GDM1 (cell line): ENCODE measurements at regions not wholly inside any gene's neighbourhood (a gene's known extent, or its start where the extent isn't known, plus 50 kb on each side); places are given as distances from the start of the nearest gene placed in this dataset.
"Not testable (repeated sequence)": the region's sequence is repeated elsewhere in the genome, so short reads cannot be mapped to it uniquely, and the experiment has no call there.

Source experiments
- DNase-seq: peaks from one replicate; lab custom pipeline; 2025; lab: John Stamatoyannopoulos, UW

DNA sequence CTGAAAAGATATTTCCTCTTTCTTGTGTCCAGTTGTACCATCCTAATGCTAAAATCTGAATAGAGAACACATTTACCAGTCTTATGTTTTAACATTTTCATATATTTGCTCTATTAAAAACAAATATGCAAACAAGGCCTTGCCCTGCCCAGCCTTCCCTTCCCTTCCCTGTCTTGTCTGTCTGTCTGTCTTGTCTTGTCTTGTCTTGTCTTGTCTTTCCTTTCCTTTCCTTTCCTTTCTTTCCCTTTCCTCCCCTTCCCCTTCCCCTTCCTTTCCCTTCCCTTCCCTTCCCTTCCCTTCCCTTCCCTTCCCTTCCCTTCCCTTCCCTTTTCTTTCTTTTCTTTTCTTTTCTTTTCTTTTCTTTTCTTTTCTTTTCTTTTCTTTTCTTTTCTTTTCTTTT is 1103.5 kb downstream of the STIM2 start:
- no peak for DNase-seq

DNA sequence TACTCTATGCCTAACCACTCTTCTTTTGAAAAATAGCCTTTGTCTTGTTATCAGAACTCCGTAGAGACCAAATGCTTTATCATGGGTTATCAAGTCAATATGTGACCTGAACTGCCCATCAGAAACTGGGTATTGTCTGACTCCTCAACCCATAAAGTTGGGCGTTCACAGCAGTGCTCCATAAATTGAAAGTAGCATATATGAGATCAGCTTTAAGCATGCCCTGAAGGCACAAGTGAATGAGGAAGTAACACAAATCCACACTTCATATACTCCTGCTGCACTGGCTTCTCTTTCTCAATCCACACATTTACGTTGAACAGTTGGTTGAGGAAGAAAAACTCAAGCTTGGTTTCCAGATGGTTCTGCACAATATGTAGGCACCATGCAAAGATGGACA is 1106.0 kb downstream of the STIM2 start:
- DNase-seq = no peak

DNA sequence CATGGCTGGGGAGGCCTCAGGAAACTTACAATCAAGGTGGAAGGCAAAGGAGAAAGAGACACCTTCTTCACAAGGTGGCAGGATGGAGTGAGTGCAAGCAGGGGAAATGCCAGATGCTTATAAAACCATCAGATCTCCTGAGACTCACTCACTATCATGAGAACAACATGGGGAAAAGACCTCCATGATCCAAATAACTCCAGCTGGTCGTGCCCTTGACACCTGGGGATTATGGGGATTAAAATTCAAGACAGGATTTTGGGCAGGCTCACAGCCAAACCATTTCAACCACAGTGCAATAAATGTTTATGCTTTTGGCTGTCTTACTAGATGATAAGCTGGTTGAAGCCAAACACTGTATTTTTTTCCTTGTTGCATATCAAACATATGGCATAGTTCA is 1112.4 kb downstream of the STIM2 start:
- DNase-seq = no peak

DNA sequence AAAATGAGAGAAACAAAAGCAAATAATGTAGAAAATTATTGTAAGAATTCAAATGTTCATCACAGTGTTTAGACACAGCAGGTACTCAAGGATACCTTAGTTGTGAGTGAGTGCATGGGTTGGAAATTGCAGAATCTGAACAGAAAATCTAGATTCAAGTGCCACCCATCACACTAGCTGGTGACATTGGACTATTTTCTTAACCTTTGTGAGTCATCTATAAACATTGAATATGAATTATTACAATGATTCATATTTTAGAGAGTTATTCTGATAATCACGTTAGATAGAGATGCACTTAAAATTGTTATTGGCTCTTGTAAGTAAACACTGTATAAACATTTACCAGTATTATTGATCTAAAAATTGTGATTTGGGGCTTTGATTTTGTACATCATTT is 1113.1 kb downstream of the STIM2 start:
- DNase-seq = no peak

DNA sequence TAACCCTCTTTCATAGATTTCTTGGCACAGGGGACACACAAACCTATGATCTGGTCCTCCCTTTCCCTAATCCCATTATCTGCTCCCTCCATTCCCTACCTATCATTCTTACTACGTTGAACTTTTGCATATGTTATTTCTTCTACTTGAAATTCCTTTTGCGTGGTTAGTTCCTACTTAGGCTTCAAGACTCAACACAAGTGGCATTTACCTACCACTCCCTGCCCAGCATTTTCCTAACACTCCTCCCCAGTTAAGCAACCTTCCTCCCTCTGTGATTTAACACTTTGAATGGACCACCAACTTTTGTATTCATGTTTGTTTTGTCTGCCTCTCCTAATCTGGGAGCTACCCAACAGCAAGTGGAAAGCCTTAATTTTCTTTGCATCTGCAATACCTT is 1113.7 kb downstream of the STIM2 start:
- no peak for DNase-seq

DNA sequence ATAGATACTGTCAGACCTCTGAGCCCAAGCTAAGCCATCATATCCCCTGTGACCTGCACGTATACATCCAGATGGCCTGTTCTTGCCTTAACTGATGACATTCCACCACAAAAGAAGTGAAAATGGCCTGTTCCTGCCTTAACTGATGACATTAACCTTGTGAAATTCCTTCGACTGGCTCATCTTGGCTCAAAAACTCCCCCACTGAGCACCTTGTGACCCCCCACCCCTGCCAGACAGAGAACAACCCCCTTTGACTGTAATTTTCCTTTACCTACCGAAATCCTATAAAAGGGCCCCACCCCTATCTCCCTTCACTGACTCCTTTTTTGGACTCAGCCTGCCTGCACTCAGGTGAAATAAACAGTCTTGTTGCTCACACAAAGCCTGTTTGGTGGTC is 1114.2 kb downstream of the STIM2 start:
- not testable (repeated sequence) for DNase-seq

DNA sequence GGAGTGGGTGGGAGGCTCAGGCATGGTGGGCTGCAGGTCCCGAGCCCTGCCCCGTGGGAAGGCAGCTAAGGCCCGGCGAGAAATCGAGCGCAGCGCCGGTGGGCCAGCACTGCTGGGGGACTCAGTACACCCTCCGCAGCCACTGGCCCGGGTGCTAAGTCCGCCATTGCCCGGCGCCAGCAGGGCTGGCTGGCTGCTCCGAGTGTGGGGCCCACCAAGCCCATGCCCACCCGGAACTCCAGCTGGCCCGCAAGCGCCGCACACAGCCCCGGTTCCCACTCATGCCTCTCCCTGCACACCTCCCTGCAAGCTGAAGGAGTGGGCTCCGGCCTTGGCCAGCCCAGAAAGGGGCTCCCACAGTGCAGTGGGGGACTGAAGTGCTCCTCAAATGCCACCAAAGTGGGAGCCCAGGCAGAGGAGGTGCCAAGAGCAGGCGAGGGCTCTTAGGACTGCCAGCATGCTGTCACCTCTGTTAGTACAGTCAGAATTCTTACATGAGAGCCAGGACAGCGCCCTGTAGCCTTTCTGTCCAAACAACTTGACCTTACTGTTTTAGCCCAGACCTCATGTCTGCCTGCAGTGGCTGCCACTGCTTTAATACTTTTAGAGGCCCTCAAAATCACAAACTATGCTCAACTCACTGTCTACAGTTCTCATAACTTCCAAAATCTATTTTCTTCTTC is 1117.9 kb downstream of the STIM2 start:
- DNase-seq = not testable (repeated sequence)

DNA sequence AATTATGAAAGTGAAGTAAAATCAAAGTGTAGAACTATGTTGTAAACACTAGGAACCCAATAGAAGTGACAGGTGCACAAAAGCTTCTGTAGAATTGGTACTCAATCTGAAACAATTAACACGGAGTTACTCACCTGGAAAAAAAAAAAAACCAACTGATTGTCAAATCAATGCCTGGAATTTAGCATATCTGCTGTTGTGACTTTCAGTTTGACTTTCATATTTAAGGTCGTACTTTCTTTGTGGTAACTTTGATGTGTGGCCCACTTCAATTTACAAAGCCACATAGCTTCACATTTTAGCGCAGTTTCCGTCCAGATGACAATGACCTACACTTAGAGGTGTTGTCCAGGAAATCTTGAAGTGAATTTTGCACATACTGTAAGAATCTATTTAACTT is 1124.9 kb downstream of the STIM2 start:
- DNase-seq = no peak

DNA sequence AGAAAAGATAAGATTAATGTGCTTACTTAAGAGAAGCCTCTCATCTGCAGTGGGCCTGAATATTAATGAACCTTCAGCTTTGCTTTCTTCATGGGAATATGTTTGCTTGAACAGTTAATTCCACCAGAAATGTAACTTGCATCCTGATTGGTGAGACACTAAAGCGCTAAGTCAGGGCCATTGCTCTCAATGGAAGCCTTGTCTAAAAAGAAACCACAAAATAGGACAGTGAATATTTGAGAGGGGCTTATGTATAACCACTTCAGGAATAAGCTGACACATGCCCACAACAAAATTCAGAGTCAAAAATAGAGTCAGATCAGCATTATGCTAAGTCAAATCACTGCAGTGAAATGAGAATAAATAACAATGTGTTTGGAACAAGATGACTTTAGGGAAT is 1125.8 kb downstream of the STIM2 start:
- no peak for DNase-seq

DNA sequence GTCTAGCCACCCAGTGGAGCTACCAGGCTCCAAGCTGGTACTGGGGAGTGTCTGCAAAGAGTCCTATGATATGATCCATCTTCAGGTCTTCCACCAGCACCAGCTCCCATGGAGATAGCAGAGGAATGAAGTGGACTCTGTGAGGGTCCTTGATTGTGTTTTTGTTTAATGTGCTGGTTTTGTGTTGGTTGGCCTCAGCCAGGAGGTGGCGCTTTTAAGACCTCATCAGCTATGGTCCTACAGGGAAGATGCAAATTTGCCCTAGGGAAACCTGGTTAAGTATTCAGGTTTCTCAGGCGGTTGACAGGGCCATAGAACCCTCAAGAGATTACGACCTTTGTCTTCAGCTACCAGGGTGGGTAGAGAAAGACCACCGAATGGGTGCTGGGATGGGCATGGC is 1141.1 kb downstream of the STIM2 start:
- no peak for DNase-seq

DNA sequence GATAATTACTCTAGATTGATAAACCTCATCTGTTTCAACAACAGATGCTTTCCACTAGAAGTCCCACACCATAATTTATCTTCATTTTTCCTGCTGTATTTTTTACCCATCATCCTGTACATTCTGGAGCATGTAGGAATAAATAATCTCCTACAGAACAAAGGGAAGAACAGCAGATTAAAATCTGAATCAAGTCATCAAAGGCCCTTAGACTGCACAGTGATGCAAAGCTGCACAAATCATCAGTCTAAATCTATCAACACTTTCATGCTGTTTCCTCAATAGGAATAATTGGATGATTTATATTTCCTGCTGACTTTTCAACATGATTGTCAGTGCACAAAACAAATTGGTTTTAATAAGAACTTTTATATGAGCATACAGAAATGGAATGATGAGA is 1143.9 kb downstream of the STIM2 start:
- no peak for DNase-seq

DNA sequence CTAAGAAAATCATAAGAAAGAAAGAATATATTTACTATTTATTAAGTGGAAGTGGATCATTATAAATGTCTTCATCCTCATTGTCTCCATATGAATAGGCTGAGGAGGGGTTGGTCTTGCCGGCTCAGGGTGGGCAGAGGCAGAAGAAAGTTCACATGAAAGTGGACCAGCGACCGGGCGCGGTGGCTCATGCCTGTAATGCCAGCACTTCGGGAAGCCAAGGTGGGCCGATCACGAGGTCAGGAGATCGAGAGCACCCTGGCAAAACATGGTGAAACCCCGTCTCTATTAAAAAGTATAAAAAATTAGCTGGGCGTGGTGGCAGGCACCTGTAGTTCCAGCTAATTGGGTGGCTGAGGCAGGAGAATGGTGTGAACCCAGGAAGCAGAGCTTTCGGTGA is 1145.4 kb downstream of the STIM2 start:
- DNase-seq = no peak

DNA sequence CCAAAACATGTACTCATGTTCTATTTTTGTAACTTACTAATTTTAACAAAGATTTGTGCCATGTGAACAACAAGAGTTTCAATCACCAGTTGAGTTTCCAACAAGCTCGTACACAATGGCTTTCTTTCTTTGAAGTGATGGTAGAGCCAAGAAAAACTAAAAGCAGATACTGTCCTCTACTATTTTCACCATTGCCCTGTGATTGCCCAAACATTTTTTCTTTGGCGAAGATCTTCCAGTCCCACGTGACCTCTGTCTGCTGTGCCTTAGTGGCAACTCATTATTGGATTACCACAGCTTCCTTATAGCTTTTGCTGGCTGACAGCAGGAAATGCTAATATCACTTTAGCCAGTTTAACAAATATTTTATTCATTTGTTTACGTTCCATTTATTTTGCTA is 1147.1 kb downstream of the STIM2 start:
- no peak for DNase-seq

DNA sequence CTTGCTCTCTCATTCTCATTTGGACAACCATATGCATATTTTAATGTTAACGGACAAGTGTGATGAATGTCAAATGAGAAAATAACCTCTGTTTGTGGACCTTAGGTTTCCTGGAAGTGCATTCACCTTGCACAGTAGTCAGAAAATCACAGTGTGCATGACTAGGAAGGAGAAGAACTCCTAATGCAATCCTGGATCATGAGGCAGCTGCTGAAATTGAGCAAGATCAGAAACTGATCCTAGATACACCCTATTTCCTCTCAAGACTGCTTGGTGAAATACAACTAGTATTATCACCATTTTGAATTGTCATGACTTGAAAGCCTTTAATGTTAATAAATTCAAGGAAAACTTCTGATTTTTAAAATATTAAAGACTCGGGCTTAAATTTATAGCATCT is 1148.9 kb downstream of the STIM2 start:
- DNase-seq = no peak

DNA sequence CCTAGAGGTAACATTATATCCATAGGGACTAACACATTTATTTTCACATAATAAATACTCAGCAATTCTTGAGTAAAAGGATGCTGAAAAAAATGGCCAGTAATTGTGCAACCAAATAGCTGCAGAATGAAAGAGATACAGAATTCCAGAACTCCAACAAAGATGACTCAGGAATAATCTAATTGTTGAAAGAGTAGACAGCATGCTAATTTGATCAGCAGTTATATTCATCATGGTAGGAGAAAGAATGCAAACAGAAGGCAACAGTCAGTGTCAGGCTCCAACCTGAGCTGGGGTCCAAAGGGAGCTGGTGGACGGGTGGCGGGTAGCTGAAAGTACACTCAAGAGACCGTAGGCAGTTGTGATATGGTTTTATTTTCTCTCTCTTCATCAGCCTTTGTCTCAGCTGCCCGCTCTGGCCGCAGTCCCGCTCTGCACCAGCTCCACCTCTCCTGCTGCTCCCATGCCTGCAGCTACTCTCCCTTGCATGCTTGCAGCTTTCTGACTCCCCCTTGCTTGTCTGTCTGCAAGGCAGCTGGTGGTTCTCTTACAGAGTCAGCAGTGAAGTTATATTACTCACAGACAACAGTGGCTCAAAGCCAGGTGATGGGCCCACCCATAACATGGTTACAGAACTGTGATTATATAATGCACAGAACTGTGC is 1150.1 kb downstream of the STIM2 start:
- DNase-seq = no peak

DNA sequence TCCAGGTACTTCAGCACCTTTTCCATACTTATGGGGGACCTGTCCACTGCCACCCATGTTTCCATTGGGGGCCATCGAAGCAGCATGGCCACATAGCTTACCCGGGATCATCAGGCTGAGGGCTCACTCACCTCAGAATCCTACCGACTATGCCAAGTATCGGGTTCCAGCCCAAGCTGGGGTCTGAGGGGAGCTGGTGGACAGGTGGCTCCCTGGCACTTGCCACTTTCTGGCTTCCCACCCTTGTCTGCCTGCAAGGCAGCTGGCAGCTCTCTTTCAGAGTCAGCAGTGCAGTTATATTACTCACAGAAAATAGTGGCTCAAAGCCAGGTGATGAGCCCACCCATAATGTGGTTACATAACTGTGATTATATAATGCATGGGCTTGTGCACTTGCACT is 1153.8 kb downstream of the STIM2 start:
- DNase-seq = no peak

DNA sequence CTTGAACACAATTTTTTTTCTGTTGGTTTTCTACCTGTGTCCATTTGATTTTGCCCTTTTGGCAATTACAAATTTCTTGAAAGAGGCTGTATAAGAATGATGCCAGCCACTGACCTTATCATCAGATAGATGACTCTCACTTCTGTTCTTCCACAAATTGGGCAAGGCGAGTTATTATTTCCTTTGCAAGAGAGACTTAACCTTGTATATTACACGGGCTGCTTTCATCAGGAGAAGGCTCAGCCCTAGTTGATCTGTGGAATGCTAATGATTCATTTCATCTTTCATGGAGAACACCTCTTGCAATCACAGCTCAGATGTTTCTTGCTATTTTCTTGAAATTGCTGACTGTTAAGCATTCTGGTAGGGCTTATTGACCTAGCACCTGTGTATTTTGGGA is 1155.4 kb downstream of the STIM2 start:
- no peak for DNase-seq

DNA sequence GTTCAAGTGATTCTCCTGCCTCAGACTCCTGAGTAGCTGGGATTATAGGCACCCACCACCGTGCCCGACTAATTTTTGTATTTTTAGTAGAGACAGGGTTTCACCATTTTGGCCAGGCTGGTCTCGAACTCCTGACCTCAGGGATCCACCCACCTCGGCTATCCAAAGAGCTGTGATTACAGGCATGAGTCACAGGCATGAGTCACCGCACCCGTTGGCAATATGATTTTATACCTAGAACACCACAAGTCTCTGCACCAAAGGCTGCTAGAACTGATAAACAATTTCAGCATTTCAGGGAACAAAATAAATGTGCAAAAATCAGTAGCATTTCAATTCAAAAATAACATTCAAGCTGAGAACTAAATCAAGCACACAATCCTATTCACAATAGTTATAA is 1177.6 kb downstream of the STIM2 start:
- not testable (repeated sequence) for DNase-seq

DNA sequence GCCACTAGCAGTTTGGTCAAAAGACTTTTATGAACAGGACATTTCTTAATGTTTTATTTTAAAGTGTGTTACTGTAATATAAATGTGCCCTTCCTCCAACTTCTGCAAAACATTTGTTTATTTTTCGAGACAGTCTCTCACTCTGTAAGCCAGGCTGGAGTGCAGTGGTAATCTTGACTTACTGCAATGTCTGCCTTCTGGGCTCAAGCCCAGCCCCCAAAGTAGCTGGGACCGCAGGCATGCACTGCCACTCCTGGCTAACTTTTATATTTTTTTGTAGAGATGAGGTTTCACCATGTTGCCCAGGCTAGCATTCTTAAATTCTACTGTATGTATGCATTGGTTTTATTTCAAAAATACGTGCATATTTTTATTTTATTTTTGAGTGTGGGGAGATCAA is 1201.9 kb downstream of the STIM2 start:
- DNase-seq = no peak

DNA sequence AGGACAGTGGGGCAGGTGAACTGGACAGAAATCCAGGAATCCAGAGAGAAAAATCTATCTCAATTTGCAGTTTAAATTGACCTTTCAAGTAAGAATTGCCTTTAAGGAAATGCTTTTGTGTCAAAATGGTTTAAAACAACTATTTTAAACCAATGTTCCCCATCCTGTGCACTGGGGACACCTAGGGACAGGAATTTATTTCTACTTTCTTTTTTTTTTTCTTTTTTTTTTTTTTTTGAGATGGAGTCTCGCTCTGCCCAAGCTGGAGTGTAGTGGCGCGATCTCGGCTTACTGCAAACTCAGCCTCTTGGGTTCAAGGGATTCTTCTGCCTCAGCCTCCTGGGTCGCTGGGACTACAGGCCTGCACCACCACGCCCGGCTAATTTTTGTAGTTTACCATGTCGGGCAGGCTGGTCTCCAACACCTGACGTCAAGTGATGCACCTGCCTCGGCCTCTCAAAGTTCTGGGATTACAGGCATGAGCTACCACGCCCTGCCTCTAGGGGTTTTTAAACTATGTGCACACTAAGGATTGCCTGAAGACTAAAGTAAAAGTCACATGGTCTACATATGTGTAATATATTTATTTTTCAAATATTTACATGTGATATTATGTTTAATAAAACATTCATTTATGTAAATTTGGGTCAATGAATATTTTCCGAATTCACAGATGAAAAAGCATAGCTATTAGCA is 1213.4 kb downstream of the STIM2 start:
- no peak for DNase-seq

DNA sequence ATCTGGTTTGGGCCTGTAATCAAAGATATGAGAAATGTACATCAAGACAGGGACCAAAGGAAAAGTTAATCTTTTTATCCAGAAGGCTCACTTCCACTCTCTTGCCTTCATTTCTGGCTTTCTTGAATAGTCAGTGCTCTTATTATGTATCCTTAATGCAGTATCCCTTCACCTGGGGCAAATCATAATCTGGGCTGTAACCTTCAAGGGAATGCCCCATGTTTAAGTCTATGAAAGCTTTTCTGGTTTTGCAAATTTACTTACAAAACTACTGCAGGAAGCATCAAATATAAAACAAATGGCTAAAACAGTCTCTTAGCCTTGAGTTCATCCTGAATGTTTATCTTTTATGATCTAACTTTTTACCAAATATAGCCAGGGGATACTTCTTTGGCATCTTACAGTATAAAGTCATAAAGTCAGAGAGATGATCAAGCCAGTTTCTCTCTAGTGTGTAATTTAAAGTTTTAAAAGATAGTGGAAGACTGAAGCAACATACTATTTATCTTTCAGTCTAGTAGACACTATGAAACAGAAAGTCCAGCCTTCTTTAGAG is 1214.8 kb downstream of the STIM2 start:
- no peak for DNase-seq

DNA sequence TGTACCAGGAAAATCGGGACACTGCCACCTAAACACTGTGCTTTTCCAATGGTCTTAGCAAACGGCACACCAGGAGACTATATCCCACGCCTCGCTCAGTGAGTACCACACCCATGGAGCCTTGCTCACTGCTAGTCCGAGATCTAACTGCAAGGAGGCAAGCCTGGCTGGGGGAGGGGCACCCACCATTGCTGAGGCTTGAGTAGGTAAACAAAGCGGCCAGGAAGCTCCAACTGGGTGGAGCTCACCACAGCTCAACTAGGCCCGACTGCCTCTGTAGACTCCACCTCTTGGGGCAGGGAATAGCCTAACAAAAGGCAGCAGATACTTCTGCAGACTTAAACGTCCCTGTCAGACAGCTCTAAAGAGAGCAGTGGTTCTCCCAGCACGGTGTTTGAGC is 1216.6 kb downstream of the STIM2 start:
- not testable (repeated sequence) for DNase-seq

DNA sequence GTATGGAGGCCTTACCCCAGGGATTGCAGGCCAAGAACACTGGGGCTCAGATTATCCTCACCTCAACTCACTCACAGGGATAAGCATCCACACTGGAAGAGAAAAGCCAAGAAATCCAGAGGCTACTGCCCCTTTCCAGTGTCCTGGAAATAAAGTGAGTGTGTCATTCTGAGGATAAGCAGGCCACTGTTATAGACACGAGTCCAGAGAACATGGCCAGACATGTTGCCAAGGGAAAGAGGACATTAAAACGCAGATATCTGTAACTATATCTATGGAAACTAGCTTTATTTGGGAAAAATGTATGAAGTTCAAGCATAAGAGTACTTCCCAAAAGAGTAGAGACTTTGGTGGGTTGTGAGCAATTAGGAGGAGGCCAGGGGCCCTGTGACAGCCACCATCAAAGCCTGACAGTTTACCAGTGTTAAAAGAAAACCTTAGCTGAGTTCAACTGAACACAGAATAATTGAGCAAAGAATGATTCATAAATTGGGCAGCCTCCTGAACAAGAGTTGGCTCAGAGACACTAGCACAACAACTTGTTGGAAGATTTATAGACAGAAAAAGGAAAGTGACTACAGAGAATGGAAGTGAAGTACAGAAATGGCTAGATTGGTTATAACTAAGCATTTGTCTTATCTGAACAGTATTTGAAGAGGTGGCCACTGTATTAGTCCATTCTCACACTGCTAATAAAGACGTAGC is 1222.2 kb downstream of the STIM2 start:
- no peak for DNase-seq
